ENCODE measurements at regions not wholly inside any gene's neighbourhood (a gene's known extent, or its start where the extent isn't known, plus 50 kb on each side); places are given as distances from the start of the nearest gene placed in this dataset.

DNA sequence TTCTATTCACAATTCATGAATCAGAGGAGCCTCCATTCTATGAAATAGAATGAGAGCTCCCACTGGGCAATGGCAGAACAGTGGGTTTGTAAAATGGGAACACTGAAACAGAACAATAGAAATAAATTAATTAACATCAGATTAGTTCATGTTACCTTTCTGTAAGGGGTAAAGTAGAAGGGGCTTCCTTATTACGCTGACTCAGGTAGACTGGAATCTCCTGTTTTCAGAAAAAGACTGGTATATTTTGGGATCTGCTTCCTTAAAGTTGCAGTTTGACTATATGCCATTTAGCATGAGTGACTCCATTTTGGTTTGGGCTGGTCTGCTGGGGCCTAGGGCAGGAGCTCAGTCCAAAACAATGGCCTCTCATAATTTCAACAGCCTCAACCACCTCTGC is 52.8 kb upstream of the ZFAND3 start:
- Histone ChIP-seq H3K27ac (ENCODE audit: low read depth in 2 of 2, low read length in 1 of 2) (no peak overlapping the region), H3K4me2 (no peak overlapping the region), H3K4me3 (ENCODE audit: low read depth in 2 of 2, low read length in 1 of 2) (no peak overlapping the region), H2AFZ (ENCODE audit: low read depth) (no peak overlapping the region), H3K9me3 (no peaks in the 10 kb centered on the region), H3K4me1 (ENCODE audit: control insufficient read depth in 1 of 2, insufficient read depth in 2 of 2, low read depth in 1 of 2, low read length in 1 of 2) (peaks cover 0 to 10% of the 10 kb centered on the region in 2 experiments; a peak in 1 of 4 replicates), H3K9me2 (no peaks in the 10 kb centered on the region), H3K27me3 (ENCODE audit: insufficient read depth) (no peaks in the 10 kb centered on the region; the same call in 1 of the 2 replicates), H4K20me1 (ENCODE audit: insufficient read depth) (no peaks in the 10 kb centered on the region), H3K79me2 (ENCODE audit: insufficient read depth) (no peaks in the 10 kb centered on the region), H3F3A (replicated peaks; ENCODE audit: insufficient read depth) (no peaks in the 10 kb centered on the region), H3K36me3 (replicated peaks in 1 of 2; ENCODE audit: control insufficient read depth in 1 of 2, insufficient read depth in 2 of 2, low read length in 1 of 2) (no peaks in the 10 kb centered on the region), H3K9ac (no peak overlapping the region)
- ChIA-PET POLR2A (interaction anchor here (0.6 kb wide), 1 partner anchor 16 kb away, joined by 3 read pairs; no protein-coding TSS in a partner anchor), CTCF (no interaction called here)
- no peak for DNase-seq
- WGBS (ENCODE audit: low lambda C conversion rate), result 58% methylated on average over 1 of the region's 1 CpG
- TF ChIP-seq RAD21 (IDR thresholded peaks at IDR 0.05; ENCODE audit: low read length), result no peak
- TF ChIP-seq RFX5 (IDR thresholded peaks at IDR 0.05; ENCODE audit: low read length), result no peak
- TF ChIP-seq FOXM1 (IDR thresholded peaks at IDR 0.05; ENCODE audit: low read depth), result no peak
- TF ChIP-seq NRF1 (IDR thresholded peaks at IDR 0.05; ENCODE audit: low read depth, low read length), result no peak
- TF ChIP-seq EZH2phosphoT487 (IDR thresholded peaks at IDR 0.05; ENCODE audit: borderline replicate concordance, low read depth), result no peak
- TF ChIP-seq SIN3A (IDR thresholded peaks at IDR 0.05; ENCODE audit: borderline replicate concordance, low read depth, low read length), result no peak
- TF ChIP-seq EP300 (IDR thresholded peaks at IDR 0.05; ENCODE audit: borderline replicate concordance in 1 of 2, low read depth in 1 of 2, low read length in 1 of 2), result no peak

GRCh38 chr6:37765182-37765775 is 54.2 kb upstream of the ZFAND3 start:
- H3K9me3 ChIP-seq, result no peaks in the 10 kb centered on the region
- WGBS (ENCODE audit: low lambda C conversion rate), result 74% methylated on average over 7 of the region's 7 CpGs
- no peak overlapping the region for H3K9ac ChIP-seq
- H3K4me1 ChIP-seq (ENCODE audit: control insufficient read depth in 1 of 2, insufficient read depth in 2 of 2, low read depth in 1 of 2, low read length in 1 of 2), result peaks cover 0 to 10% of the 10 kb centered on the region in 2 experiments; a peak in 1 of 4 replicates
- H3K27ac ChIP-seq (ENCODE audit: low read depth in 2 of 2, low read length in 1 of 2), result no peak overlapping the region
- peak; percentile 67 for DNase-seq
- H3K79me2 ChIP-seq (ENCODE audit: insufficient read depth), result no peaks in the 10 kb centered on the region
- H3F3A ChIP-seq (replicated peaks; ENCODE audit: insufficient read depth), result no peaks in the 10 kb centered on the region
- no peak overlapping the region for H3K4me2 ChIP-seq
- H3K27me3 ChIP-seq (ENCODE audit: insufficient read depth), result no peaks in the 10 kb centered on the region; the same call in 1 of the 2 replicates
- no peak overlapping the region for H3K4me3 ChIP-seq (ENCODE audit: low read depth in 2 of 2, low read length in 1 of 2)
- no peaks in the 10 kb centered on the region for H3K36me3 ChIP-seq (replicated peaks in 1 of 2; ENCODE audit: control insufficient read depth in 1 of 2, insufficient read depth in 2 of 2, low read length in 1 of 2)
- no peak for TF ChIP-seq MXI1 (IDR thresholded peaks at IDR 0.05; ENCODE audit: low read depth, low read length)
- TF ChIP-seq IRF3 (IDR thresholded peaks at IDR 0.05; ENCODE audit: low read depth, low read length), result no peak
- no peak for TF ChIP-seq RAD21 (IDR thresholded peaks at IDR 0.05; ENCODE audit: low read length)
- no peak for TF ChIP-seq MAX (IDR thresholded peaks at IDR 0.05; ENCODE audit: low read depth)
- TF ChIP-seq PBX3 (IDR thresholded peaks at IDR 0.05), result no peak
- TF ChIP-seq SIN3A (IDR thresholded peaks at IDR 0.05; ENCODE audit: borderline replicate concordance, low read depth, low read length), result no peak
- no peaks in the 10 kb centered on the region for H4K20me1 ChIP-seq (ENCODE audit: insufficient read depth)
- no peaks in the 10 kb centered on the region for H3K9me2 ChIP-seq
- H2AFZ ChIP-seq (ENCODE audit: low read depth), result no peak overlapping the region
- POLR2A ChIA-PET, result no interaction called here
- CTCF ChIA-PET, result interaction anchor here (1.1 kb wide), 1 partner anchor 10 kb away, joined by 3 read pairs; no protein-coding TSS in a partner anchor
